B cell (primary cell): ENCODE measurements at regions not wholly inside any gene's neighbourhood (a gene's known extent, or its start where the extent isn't known, plus 50 kb on each side); places are given as distances from the start of the nearest gene placed in this dataset.

Experiments used
- ATAC-seq: fragments of 200-7000 bp; cut with Tn5 transposase; one replicate; pipeline ENCODE4 v1.10.0; 2021; ENCODE audit warnings: low read depth, mild to moderate bottlenecking, moderate number of reproducible peaks, moderate library complexity
- CTCF ChIA-PET: fragments of 350-600 bp; sonication (Branson Sonifier 250); formaldehyde crosslinking; loops from one replicate; lab custom pipeline; 2021; ENCODE audit warnings: antibody characterized with exemption, inconsistent platforms; lab: Charles Lee
- POLR2A ChIA-PET: fragments of 350-600 bp; sonication (Branson Sonifier 250); formaldehyde crosslinking; loops from one replicate; lab custom pipeline; 2021; ENCODE audit warnings: antibody characterized with exemption; lab: Charles Lee
- DNase-seq: peaks from one replicate; pipeline ENCODE4 v3.0.0; 2013
- H2AFZ ChIP-seq: 2 replicates; pipeline ENCODE4 v1.6.1; 2012; ENCODE audit warnings: mild to moderate bottlenecking, low read depth, low read length; ENCODE audit not compliant: insufficient read depth, poor library complexity, severe bottlenecking
- H3K27ac ChIP-seq, 2 donors: 1 replicate in 1 of 2; 2 replicates in 1 of 2; pipeline ENCODE4 v1.5.1; 2012 to 2013; ENCODE audit warnings: low read length in 2 of 2, mild to moderate bottlenecking in 2 of 2, moderate library complexity in 1 of 2
- H3K27me3 ChIP-seq, 4 experiments: fragments of 200-600 bp in 1 of 4; sonication (generic) in 1 of 4; replicated peaks in 1 of 4; 1 replicate in 2 of 4; 2 replicates in 2 of 4; pipeline versions ENCODE4 v1.6.1 to v1.7.0; 2013 to 2016; ENCODE audit warnings: low read length in 3 of 4, mild to moderate bottlenecking in 2 of 4, mixed read lengths in 1 of 4, moderate library complexity in 1 of 4; ENCODE audit not compliant: insufficient read depth in 4 of 4, control insufficient read depth in 3 of 4; ENCODE audit errors: control extremely low read depth in 1 of 4
- H3K36me3 ChIP-seq, 2 experiments: replicated peaks in 1 of 2; 1 replicate in 1 of 2; 2 replicates in 1 of 2; pipeline versions ENCODE4 v1.6.1 to v1.7.1; 2013; ENCODE audit warnings: low read length in 1 of 2; ENCODE audit not compliant: insufficient read depth in 2 of 2, control insufficient read depth in 1 of 2; ENCODE audit errors: control extremely low read depth in 1 of 2, extremely low read depth in 1 of 2
- H3K4me1 ChIP-seq, 2 donors: fragments of 200-600 bp in 1 of 2; sonication (generic) in 1 of 2; 1 replicate in 1 of 2; 2 replicates in 1 of 2; pipeline versions ENCODE4 v1.5.1 to v1.6.1; 2013 to 2017; ENCODE audit warnings: low read length in 2 of 2; ENCODE audit not compliant: control insufficient read depth in 2 of 2, insufficient read depth in 2 of 2
- H3K4me2 ChIP-seq: replicated peaks from 2 replicates; pipeline ENCODE3; 2012; ENCODE audit warnings: mild to moderate bottlenecking, low read depth, low read length; ENCODE audit not compliant: poor library complexity, severe bottlenecking
- H3K4me3 ChIP-seq, 5 experiments: fragments of 200-600 bp in 1 of 5; sonication (generic) in 1 of 5; 1 replicate in 3 of 5; 2 replicates in 2 of 5; pipeline versions ENCODE4 v1.5.1 to v1.7.0; 2011 to 2016; ENCODE audit warnings: low read length in 4 of 5, mild to moderate bottlenecking in 4 of 5, low read depth in 2 of 5, control low read depth in 1 of 5, moderate library complexity in 1 of 5; ENCODE audit not compliant: insufficient read depth in 1 of 5; ENCODE audit errors: control extremely low read depth in 1 of 5, extremely low read depth in 1 of 5
- H3K79me2 ChIP-seq: fragments of 200-600 bp; sonication (generic); one replicate; pipeline ENCODE4 v1.6.0; 2016; ENCODE audit warnings: low read length; ENCODE audit not compliant: control insufficient read depth, insufficient read depth
- H3K9ac ChIP-seq: fragments of 200-600 bp; sonication (generic); 2 replicates; pipeline ENCODE4 v1.6.1; 2017; ENCODE audit warnings: mild to moderate bottlenecking, low read length, moderate library complexity
- H3K9me3 ChIP-seq, 3 donors: one replicate each; pipeline versions ENCODE4 v1.6.1 to v1.7.1; 2013; ENCODE audit warnings: low read length in 2 of 3; ENCODE audit not compliant: control insufficient read depth in 2 of 3, insufficient read depth in 1 of 3; ENCODE audit errors: control extremely low read depth in 1 of 3
- H4K20me1 ChIP-seq: 2 replicates; pipeline ENCODE4 v1.6.0; 2012; ENCODE audit warnings: mild to moderate bottlenecking, low read length; ENCODE audit not compliant: insufficient read depth, control insufficient read depth, poor library complexity, severe bottlenecking
- H3K27ac Mint-ChIP-seq: one replicate; pipeline ENCODE4 v1.8.0; 2021; ENCODE audit warnings: mixed read lengths
- H3K27me3 Mint-ChIP-seq: one replicate; pipeline ENCODE4 v1.8.0; 2021; ENCODE audit warnings: mixed read lengths
- H3K4me1 Mint-ChIP-seq: one replicate; pipeline ENCODE4 v1.8.0; 2021; ENCODE audit warnings: mixed read lengths
- H3K4me3 Mint-ChIP-seq: one replicate; pipeline ENCODE4 v1.8.0; 2021; ENCODE audit warnings: mixed read lengths
- H3K9me3 Mint-ChIP-seq: one replicate; pipeline ENCODE4 v1.8.0; 2022; ENCODE audit warnings: mixed read lengths; ENCODE audit not compliant: insufficient read depth
- EZH2 ChIP-seq: IDR thresholded peaks from 2 replicates; pipeline ENCODE4 v1.6.1; 2012; ENCODE audit warnings: borderline replicate concordance, low read depth, mild to moderate bottlenecking, moderate library complexity, low read length; ENCODE audit not compliant: insufficient read depth, poor library complexity, severe bottlenecking
- WGBS: methylation state at CpG from one replicate; pipeline ENCODE4 v1.1.5; 2013; ENCODE audit warnings: missing lambda C conversion rate; ENCODE audit not compliant: insufficient coverage; 5-methylcytosine and 5-hydroxymethylcytosine counted together
- intact Hi-C: fragments of 100-400 bp; cut with micrococcal nuclease; formaldehyde crosslinking; loops from one replicate; pipeline ENCODE4 v1.10.0; 2022
- TF ChIP-seq, protein P1 (sequence below): fragments of 200-600 bp; IDR thresholded peaks from one replicate; pipeline ENCODE4 v1.8.0; 2022; ENCODE audit warnings: antibody characterized with exemption, mild to moderate bottlenecking

DNA sequence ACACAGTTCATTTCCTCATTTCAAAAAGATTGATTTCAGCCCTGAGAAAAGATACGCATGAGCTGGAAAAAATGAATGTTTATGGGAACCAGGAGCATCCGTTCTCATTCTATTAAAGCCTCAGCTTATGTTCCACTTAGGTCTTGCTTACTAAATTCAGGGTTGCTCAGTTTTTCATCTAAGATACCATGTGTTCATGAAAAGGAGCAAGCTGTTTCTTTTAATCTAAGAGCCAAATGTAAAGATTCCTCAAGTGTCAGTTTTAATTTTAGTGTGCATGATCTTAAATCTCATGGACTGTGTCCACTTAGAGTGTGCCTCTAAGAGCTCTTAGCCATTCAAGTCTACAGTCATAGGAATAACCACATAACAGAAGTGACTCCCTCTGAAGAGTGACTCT is 141.5 kb upstream of the ARHGAP42 start:
- no peak overlapping the region for H3K9ac ChIP-seq
- peaks cover 3% of the 10 kb centered on the region for H3K27me3 Mint-ChIP-seq
- H3K27ac Mint-ChIP-seq = no peak overlapping the region
- H3K79me2 ChIP-seq = no peaks in the 10 kb centered on the region
- TF ChIP-seq, protein P1, sequence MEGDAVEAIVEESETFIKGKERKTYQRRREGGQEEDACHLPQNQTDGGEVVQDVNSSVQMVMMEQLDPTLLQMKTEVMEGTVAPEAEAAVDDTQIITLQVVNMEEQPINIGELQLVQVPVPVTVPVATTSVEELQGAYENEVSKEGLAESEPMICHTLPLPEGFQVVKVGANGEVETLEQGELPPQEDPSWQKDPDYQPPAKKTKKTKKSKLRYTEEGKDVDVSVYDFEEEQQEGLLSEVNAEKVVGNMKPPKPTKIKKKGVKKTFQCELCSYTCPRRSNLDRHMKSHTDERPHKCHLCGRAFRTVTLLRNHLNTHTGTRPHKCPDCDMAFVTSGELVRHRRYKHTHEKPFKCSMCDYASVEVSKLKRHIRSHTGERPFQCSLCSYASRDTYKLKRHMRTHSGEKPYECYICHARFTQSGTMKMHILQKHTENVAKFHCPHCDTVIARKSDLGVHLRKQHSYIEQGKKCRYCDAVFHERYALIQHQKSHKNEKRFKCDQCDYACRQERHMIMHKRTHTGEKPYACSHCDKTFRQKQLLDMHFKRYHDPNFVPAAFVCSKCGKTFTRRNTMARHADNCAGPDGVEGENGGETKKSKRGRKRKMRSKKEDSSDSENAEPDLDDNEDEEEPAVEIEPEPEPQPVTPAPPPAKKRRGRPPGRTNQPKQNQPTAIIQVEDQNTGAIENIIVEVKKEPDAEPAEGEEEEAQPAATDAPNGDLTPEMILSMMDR = no peak
- TF ChIP-seq EZH2 = no peak
- H3K27me3 ChIP-seq = no peaks in the 10 kb centered on the region
- ATAC-seq (no peak), DNase-seq (no peak)
- intact Hi-C loops = no loop called here
- no peak overlapping the region for H3K4me3 Mint-ChIP-seq
- H3K4me2 ChIP-seq = no peak overlapping the region
- no peaks in the 10 kb centered on the region for H3K4me1 ChIP-seq
- H3K36me3 ChIP-seq = no peaks in the 10 kb centered on the region
- no CpG with 5 or more reads among the region's 2 CpGs for WGBS
- no peak overlapping the region for H3K4me3 ChIP-seq
- H3K4me1 Mint-ChIP-seq = no peaks in the 10 kb centered on the region
- no peak overlapping the region for H2AFZ ChIP-seq
- H3K27ac ChIP-seq = no peak overlapping the region
- H3K9me3 ChIP-seq = no peaks in the 10 kb centered on the region
- H3K9me3 Mint-ChIP-seq = no peaks in the 10 kb centered on the region
- CTCF ChIA-PET = no interaction called here
- POLR2A ChIA-PET = no interaction called here
- H4K20me1 ChIP-seq = no peaks in the 10 kb centered on the region

DNA sequence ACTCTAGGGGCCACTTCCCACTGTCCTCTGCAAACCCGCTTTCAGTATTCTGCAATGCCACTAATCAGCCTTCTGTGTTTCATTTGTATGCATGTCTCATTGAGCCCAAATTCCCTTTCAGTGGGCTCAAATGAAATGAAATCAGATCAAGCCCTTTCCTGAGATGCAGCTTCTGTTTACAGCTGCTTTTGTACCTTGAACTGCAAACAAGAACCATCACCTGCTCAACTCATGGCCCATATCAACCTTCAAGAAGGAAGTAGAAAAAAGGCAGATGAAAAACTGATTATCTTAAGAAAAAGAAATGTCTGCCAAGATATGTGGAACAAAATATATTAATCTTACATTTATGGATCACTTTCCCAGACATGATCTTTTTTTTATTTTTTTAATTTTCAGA is 141.1 kb upstream of the ARHGAP42 start:
- Histone ChIP-seq H3K4me1 (no peaks in the 10 kb centered on the region), H4K20me1 (no peaks in the 10 kb centered on the region), H3K4me3 (no peak overlapping the region), H3K27ac (no peak overlapping the region), H3K9me3 (no peaks in the 10 kb centered on the region), H3K27me3 (no peaks in the 10 kb centered on the region), H3K9ac (no peak overlapping the region), H3K4me2 (no peak overlapping the region), H3K79me2 (no peaks in the 10 kb centered on the region), H3K36me3 (no peaks in the 10 kb centered on the region), H2AFZ (no peak overlapping the region)
- Mint-ChIP-seq H3K4me3 (no peak overlapping the region), H3K4me1 (no peaks in the 10 kb centered on the region), H3K27me3 (peaks cover 3% of the 10 kb centered on the region), H3K27ac (no peak overlapping the region), H3K9me3 (no peaks in the 10 kb centered on the region)
- intact Hi-C loops = no loop called here
- POLR2A ChIA-PET = no interaction called here
- WGBS = 100% methylated on average over 1 of the region's 1 CpG
- CTCF ChIA-PET = no interaction called here
- DNase-seq (no peak), ATAC-seq (no peak)
- TF ChIP-seq, protein P1 = no peak
- TF ChIP-seq EZH2 = no peak
